Progenitor cell of endocrine pancreas (in vitro differentiated cells): ENCODE measurements at regions not wholly inside any gene's neighbourhood (a gene's known extent, or its start where the extent isn't known, plus 50 kb on each side); places are given as distances from the start of the nearest gene placed in this dataset.

ENCODE experiments used
- DNase-seq: peaks from one replicate; pipeline ENCODE4 v3.0.0; 2021; ENCODE audit warnings: low spot score; ENCODE audit not compliant: unreplicated experiment
- H3K27ac Mint-ChIP-seq: 2 replicates; pipeline ENCODE4 v1.8.0; 2021; ENCODE audit warnings: mild to moderate bottlenecking, moderate library complexity, mixed read lengths
- H3K27me3 Mint-ChIP-seq: 2 replicates; pipeline ENCODE4 v1.8.0; 2021; ENCODE audit warnings: mixed read lengths
- H3K36me3 Mint-ChIP-seq: 2 replicates; pipeline ENCODE4 v1.8.0; 2022; ENCODE audit warnings: mixed read lengths; ENCODE audit not compliant: insufficient read depth
- H3K4me1 Mint-ChIP-seq: 2 replicates; pipeline ENCODE4 v1.8.0; 2021; ENCODE audit warnings: low read depth, mixed read lengths
- H3K4me3 Mint-ChIP-seq: 2 replicates; pipeline ENCODE4 v1.8.0; 2021; ENCODE audit warnings: low read depth, mild to moderate bottlenecking, moderate library complexity, mixed read lengths
- H3K9me3 Mint-ChIP-seq: 2 replicates; pipeline ENCODE4 v1.8.0; 2021; ENCODE audit warnings: low read depth, mixed read lengths
- CTCF ChIP-seq: fragments of 200-600 bp; sonication (generic); IDR thresholded peaks from one replicate; pipeline ENCODE4 v1.5.0; 2021; ENCODE audit warnings: antibody characterized with exemption, mild to moderate bottlenecking; ENCODE audit not compliant: unreplicated experiment

DNA sequence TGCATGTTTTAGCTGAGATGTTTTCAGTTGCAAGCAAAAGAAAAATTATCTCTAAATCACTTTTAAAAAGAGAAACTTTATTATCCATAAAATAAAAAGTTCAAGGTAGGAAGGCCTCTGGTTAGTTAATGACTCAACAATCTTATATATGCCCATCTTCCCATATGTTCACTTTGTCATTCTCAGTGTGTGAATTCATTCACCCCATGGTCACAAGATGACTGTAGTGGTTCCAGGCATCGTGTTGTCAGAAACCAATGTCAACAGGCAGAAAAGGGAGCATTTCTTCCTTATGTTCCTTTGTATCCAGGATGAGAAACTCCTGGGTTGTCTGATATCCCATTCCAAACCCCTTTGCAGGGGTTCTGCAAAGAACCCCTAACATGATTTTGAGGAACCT lies 119.9 kb upstream of the RAP2B start:
- H3K36me3 Mint-ChIP-seq: no peaks in the 10 kb centered on the region
- H3K4me3 Mint-ChIP-seq: no peak overlapping the region
- H3K27me3 Mint-ChIP-seq: no peaks in the 10 kb centered on the region
- no peak for TF ChIP-seq CTCF
- no peak for DNase-seq
- H3K9me3 Mint-ChIP-seq: no peaks in the 10 kb centered on the region
- no peak overlapping the region for H3K27ac Mint-ChIP-seq
- no peaks in the 10 kb centered on the region for H3K4me1 Mint-ChIP-seq

DNA sequence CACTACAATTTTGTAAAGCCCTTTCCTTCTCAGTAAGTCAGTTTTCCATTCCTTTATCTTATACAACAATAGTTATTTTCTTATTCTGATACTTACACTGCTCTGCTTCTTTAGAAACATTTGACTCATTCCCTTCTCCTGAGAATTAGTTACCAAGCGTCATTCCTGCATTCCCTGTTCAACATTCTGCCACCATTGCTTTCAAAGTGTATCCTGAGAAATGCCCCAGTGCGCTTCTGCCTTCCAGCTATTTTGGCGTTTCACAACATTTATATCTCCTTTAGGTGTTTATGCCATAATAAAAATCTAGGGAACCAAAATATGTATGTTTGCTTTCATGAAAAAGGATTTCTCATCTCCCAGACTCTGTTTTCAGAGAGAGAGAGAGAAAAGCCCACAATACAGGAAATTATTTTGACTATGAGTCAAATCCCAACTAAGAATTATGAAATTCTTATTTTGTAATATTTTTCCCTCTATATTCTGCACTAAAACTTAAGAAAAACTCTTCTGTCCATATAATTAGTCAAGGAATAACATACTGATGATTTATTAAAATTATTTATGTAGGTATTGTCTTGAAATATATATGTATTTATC lies 118.2 kb upstream of the RAP2B start:
- DNase-seq: no peak
- H3K27me3 Mint-ChIP-seq: no peaks in the 10 kb centered on the region
- no peaks in the 10 kb centered on the region for H3K4me1 Mint-ChIP-seq
- H3K4me3 Mint-ChIP-seq: no peak overlapping the region
- H3K9me3 Mint-ChIP-seq: no peaks in the 10 kb centered on the region
- TF ChIP-seq CTCF: no peak
- H3K27ac Mint-ChIP-seq: peak overlapping the region; percentile 66
- no peaks in the 10 kb centered on the region for H3K36me3 Mint-ChIP-seq

- H3K4me1 Mint-ChIP-seq: no peaks in the 10 kb centered on the region
- H3K27ac Mint-ChIP-seq: no peak overlapping the region
- no peak for TF ChIP-seq CTCF
Observed at GRCh38 chr3:153045150-153045549, 116.9 kb upstream of the RAP2B start.

DNA sequence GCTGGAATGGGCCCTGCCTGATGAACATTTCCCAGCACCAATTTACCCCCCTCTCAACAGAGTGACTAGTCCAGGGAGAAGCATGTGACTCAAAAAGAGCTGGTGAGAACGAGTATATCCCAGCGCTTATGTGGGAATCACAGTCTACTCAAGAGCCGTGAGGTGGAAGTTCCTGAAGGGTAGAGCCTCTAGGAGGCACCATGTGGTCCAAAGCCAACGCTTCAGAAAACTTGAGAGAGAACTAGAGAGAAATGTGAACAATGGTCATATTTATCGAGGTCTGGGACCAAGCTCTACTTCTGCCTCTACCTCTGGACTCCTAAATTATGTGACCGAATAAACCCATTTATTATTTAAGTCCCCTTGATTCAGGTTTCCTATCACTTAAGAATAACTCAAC lies 111.0 kb upstream of the RAP2B start:
- TF ChIP-seq CTCF: no peak
- Mint-ChIP-seq H3K36me3 (no peaks in the 10 kb centered on the region), H3K27ac (no peak overlapping the region)

More at GRCh38 chr3:153045150-153045549, 116.9 kb upstream of the RAP2B start:
- no peak for DNase-seq
- H3K4me3 Mint-ChIP-seq: no peak overlapping the region
- no peaks in the 10 kb centered on the region for H3K9me3 Mint-ChIP-seq
- H3K27me3 Mint-ChIP-seq: no peaks in the 10 kb centered on the region
- no peaks in the 10 kb centered on the region for H3K36me3 Mint-ChIP-seq

DNA sequence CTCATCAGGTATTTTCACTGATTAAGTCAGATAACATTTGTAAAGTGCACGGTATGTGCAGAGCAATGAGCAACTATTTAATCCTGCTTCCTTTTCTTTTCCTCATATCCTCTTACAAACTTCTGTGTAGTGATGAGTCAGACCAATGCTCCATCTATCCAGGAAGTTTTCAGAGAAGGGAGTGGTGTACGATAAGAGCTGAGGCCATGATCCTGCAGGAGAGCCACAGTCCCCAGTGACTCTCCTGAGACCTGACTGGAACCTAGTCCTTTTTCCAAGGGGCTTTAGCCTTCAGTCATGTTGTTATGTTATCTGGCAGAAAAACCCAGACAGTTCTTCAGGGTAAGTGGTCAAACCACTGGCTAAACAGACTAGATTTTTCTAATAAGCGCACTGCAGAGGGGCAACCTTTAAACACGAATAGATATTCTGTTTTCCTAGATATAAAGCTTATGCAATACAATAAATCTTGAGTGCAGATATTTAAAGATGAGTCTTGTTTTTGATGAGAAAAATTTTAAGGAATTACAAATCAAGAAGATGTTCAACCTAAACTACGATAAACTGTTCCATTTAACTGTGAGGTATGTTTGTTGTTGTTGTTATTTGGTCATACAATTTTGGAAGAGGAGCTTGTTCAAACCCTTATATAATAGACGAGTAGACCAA lies 110.5 kb upstream of the RAP2B start:
- Mint-ChIP-seq H3K27ac (no peak overlapping the region), H3K4me3 (no peak overlapping the region), H3K27me3 (no peaks in the 10 kb centered on the region), H3K36me3 (no peaks in the 10 kb centered on the region), H3K9me3 (no peaks in the 10 kb centered on the region), H3K4me1 (no peaks in the 10 kb centered on the region)
- no peak for DNase-seq
- TF ChIP-seq CTCF: no peak

More for the DNA sequence above, 111.0 kb upstream of the RAP2B start:
- H3K4me1 Mint-ChIP-seq: no peaks in the 10 kb centered on the region
- no peak for DNase-seq
- H3K4me3 Mint-ChIP-seq: no peak overlapping the region
- no peaks in the 10 kb centered on the region for H3K9me3 Mint-ChIP-seq
- no peaks in the 10 kb centered on the region for H3K27me3 Mint-ChIP-seq
